ENCODE measurements at regions not wholly inside any gene's neighbourhood (a gene's known extent, or its start where the extent isn't known, plus 50 kb on each side); places are given as distances from the start of the nearest gene placed in this dataset.

- Histone ChIP-seq H3K36me3 (ENCODE audit: control insufficient read depth in 2 of 2, extremely low read depth in 1 of 2, insufficient read depth in 2 of 2, low read length in 2 of 2) (no peaks in the 10 kb centered on the region), H3K9me3 (replicated peaks; ENCODE audit: control insufficient read depth, insufficient read depth, low read length) (no peaks in the 10 kb centered on the region), H3K4me3 (replicated peaks in 1 of 3; ENCODE audit: insufficient read depth in 1 of 3, low read depth in 1 of 3, low read length in 3 of 3) (no peak overlapping the region), H2AFZ (ENCODE audit: low read depth, low read length) (no peak overlapping the region), H4K20me1 (replicated peaks; ENCODE audit: control insufficient read depth, extremely low read depth, insufficient read depth, low read length) (no peaks in the 10 kb centered on the region), H3K27ac (ENCODE audit: insufficient read depth, low read depth, low read length) (no peak overlapping the region), H3K4me1 (ENCODE audit: control insufficient read depth, extremely low read depth, insufficient read depth, low read length) (no peaks in the 10 kb centered on the region), H3K27me3 (ENCODE audit: control insufficient read depth in 2 of 2, insufficient read depth in 2 of 2, low read length in 2 of 2) (no peaks in the 10 kb centered on the region), H3K4me2 (ENCODE audit: insufficient read depth, low read length) (no peak overlapping the region), H3K9ac (replicated peaks; ENCODE audit: extremely low read depth, insufficient read depth, low read length) (no peak overlapping the region), H3K9me1 (replicated peaks; ENCODE audit: control insufficient read depth, extremely low read depth, insufficient read depth, low read length) (no peaks in the 10 kb centered on the region), H3K79me2 (ENCODE audit: control insufficient read depth, insufficient read depth, low read length) (no peaks in the 10 kb centered on the region)
- ChIA-PET POLR2A (no interaction called here), CTCF (no interaction called here)
- intact Hi-C loops (cut with micrococcal nuclease) (no loop called here), dilution Hi-C loops (cut with MboI; ENCODE audit: extremely low pct_ligation_motif_present, low sequenced_read_pairs) (no loop called here)
- BruUV-seq (replicated peaks) = no TSS peak
- TF ChIP-seq FOS (IDR thresholded peaks at IDR 0.05; ENCODE audit: borderline replicate concordance, insufficient read depth, low read length) = no peak
- no peak for TF ChIP-seq EZH2 (IDR thresholded peaks at IDR 0.05; ENCODE audit: borderline replicate concordance, low read depth, low read length, severe bottlenecking)
- no peak for TF ChIP-seq JUN (IDR thresholded peaks at IDR 0.05; ENCODE audit: borderline replicate concordance, insufficient read depth, insufficient read length, low read depth)
- no peak for TF ChIP-seq CTCF (IDR thresholded peaks at IDR 0.05; ENCODE audit: extremely low read depth in 1 of 2, insufficient read depth in 1 of 2, low read depth in 1 of 2, low read length in 2 of 2)
- no peak for TF ChIP-seq GATA2 (IDR thresholded peaks at IDR 0.05; ENCODE audit: insufficient read depth, insufficient read length, low read depth, low read length)
- no peak for TF ChIP-seq MYC (IDR thresholded peaks at IDR 0.05; ENCODE audit: low read depth, low read length)
- TF ChIP-seq MAX (IDR thresholded peaks at IDR 0.05; ENCODE audit: insufficient read depth, insufficient read length) = no peak
- no peak for TF ChIP-seq POLR2AphosphoS5 (IDR thresholded peaks at IDR 0.05; ENCODE audit: insufficient read depth, low read depth, low read length)
- TF ChIP-seq POLR2A (IDR thresholded peaks at IDR 0.05; ENCODE audit: low read depth, low read length) = no peak
- FAIRE-seq (no peak), DNase-seq (ENCODE audit: low read depth, low spot score) (no peak)
Measured at GRCh38 chr4:96383349-96383748, 543.5 kb downstream of the PDHA2 start.
